ENCODE measurements at regions not wholly inside any gene's neighbourhood (a gene's known extent, or its start where the extent isn't known, plus 50 kb on each side); places are given as distances from the start of the nearest gene placed in this dataset.

GRCh38 chr7:41131956-41132355 is 570.9 kb downstream of the INHBA start:
- no peaks in the 10 kb centered on the region for H3K36me3 Mint-ChIP-seq
- DNase-seq (ENCODE audit: low spot score in 2 of 2) (no peak), ATAC-seq (no peak)
- no peak overlapping the region for H3K27ac Mint-ChIP-seq
- no peaks in the 10 kb centered on the region for H3K9me3 Mint-ChIP-seq

GRCh38 chr7:41130561-41131236 is 572.2 kb downstream of the INHBA start:
- DNase-seq (ENCODE audit: low spot score in 2 of 2) (no peak), ATAC-seq (no peak)
- H3K27ac Mint-ChIP-seq = no peak overlapping the region
- H3K9me3 Mint-ChIP-seq = no peaks in the 10 kb centered on the region
- no peaks in the 10 kb centered on the region for H3K36me3 Mint-ChIP-seq

GRCh38 chr7:41130086-41130485 is 572.8 kb downstream of the INHBA start:
- H3K36me3 Mint-ChIP-seq = no peaks in the 10 kb centered on the region
- DNase-seq (ENCODE audit: low spot score in 2 of 2) (no peak), ATAC-seq (no peak)
- no peaks in the 10 kb centered on the region for H3K9me3 Mint-ChIP-seq
- no peak overlapping the region for H3K27ac Mint-ChIP-seq

GRCh38 chr7:41125343-41125742 is 577.5 kb downstream of the INHBA start:
- DNase-seq (ENCODE audit: low spot score in 2 of 2) (no peak), ATAC-seq (no peak)
- H3K9me3 Mint-ChIP-seq = peaks cover 5 to 6% of the 10 kb centered on the region in 2 donors
- no peaks in the 10 kb centered on the region for H3K36me3 Mint-ChIP-seq
- no peak overlapping the region for H3K27ac Mint-ChIP-seq

GRCh38 chr7:41122256-41122987 is 580.5 kb downstream of the INHBA start:
- H3K36me3 Mint-ChIP-seq = no peaks in the 10 kb centered on the region
- DNase-seq (ENCODE audit: low spot score in 2 of 2) = no peak
- no peak for ATAC-seq
- H3K27ac Mint-ChIP-seq = no peak overlapping the region
- peaks cover 5 to 6% of the 10 kb centered on the region in 2 donors for H3K9me3 Mint-ChIP-seq

- no peaks in the 10 kb centered on the region for H3K36me3 Mint-ChIP-seq
- ATAC-seq = no peak
- no peak for DNase-seq (ENCODE audit: low spot score in 2 of 2)
- no peak overlapping the region for H3K27ac Mint-ChIP-seq
- peaks cover 5 to 6% of the 10 kb centered on the region in 2 donors for H3K9me3 Mint-ChIP-seq
Observed at GRCh38 chr7:41121228-41121627, 581.7 kb downstream of the INHBA start.

GRCh38 chr7:41118486-41118885 is 584.4 kb downstream of the INHBA start:
- Mint-ChIP-seq H3K27ac (no peak overlapping the region), H3K36me3 (no peaks in the 10 kb centered on the region), H3K9me3 (peaks cover 5 to 6% of the 10 kb centered on the region in 2 donors)
- DNase-seq (ENCODE audit: low spot score in 2 of 2) (no peak), ATAC-seq (no peak)

- no peak for DNase-seq (ENCODE audit: low spot score in 2 of 2)
- ATAC-seq = no peak
- no peaks in the 10 kb centered on the region for H3K36me3 Mint-ChIP-seq
- peaks cover under 1 to 6% of the 10 kb centered on the region in 2 donors for H3K9me3 Mint-ChIP-seq
- no peak overlapping the region for H3K27ac Mint-ChIP-seq
Observed at GRCh38 chr7:41117431-41117830, 585.5 kb downstream of the INHBA start.

- Mint-ChIP-seq H3K9me3 (peaks cover 0 to 4% of the 10 kb centered on the region in 2 donors), H3K27ac (no peak overlapping the region), H3K36me3 (no peaks in the 10 kb centered on the region)
- DNase-seq (ENCODE audit: low spot score in 2 of 2) = no peak
- ATAC-seq = no peak
Observed at GRCh38 chr7:41116817-41117216, 586.1 kb downstream of the INHBA start.

- H3K27ac Mint-ChIP-seq = no peak overlapping the region
- peaks cover 0 to 4% of the 10 kb centered on the region in 2 donors for H3K9me3 Mint-ChIP-seq
- H3K36me3 Mint-ChIP-seq = no peaks in the 10 kb centered on the region
- ATAC-seq (no peak), DNase-seq (ENCODE audit: low spot score in 2 of 2) (no peak)
Observed at GRCh38 chr7:41116337-41116736, 586.6 kb downstream of the INHBA start.

- no peak overlapping the region for H3K27ac Mint-ChIP-seq
Observed at GRCh38 chr7:41114691-41115090, 588.2 kb downstream of the INHBA start.

GRCh38 chr7:41114131-41114530 is 588.8 kb downstream of the INHBA start:
- Mint-ChIP-seq H3K36me3 (no peaks in the 10 kb centered on the region), H3K27ac (no peak overlapping the region), H3K9me3 (peaks cover 3 to 8% of the 10 kb centered on the region in 2 donors)
- no peak for DNase-seq (ENCODE audit: low spot score in 2 of 2)
- ATAC-seq = no peak

More at GRCh38 chr7:41114691-41115090, 588.2 kb downstream of the INHBA start:
- no peak for ATAC-seq
- DNase-seq (ENCODE audit: low spot score in 2 of 2) = no peak
- Mint-ChIP-seq H3K36me3 (no peaks in the 10 kb centered on the region), H3K9me3 (peaks cover 3 to 4% of the 10 kb centered on the region in 2 donors)

GRCh38 chr7:41113719-41114118 is 589.2 kb downstream of the INHBA start:
- DNase-seq (ENCODE audit: low spot score in 2 of 2) (no peak), ATAC-seq (no peak)

GRCh38 chr7:41110186-41110585 is 592.7 kb downstream of the INHBA start:
- no peak for ATAC-seq
- Mint-ChIP-seq H3K9me3 (peaks cover 3 to 8% of the 10 kb centered on the region in 2 donors), H3K36me3 (no peaks in the 10 kb centered on the region), H3K27ac (no peak overlapping the region)
- DNase-seq (ENCODE audit: low spot score in 2 of 2) = no peak

More at GRCh38 chr7:41113719-41114118, 589.2 kb downstream of the INHBA start:
- Mint-ChIP-seq H3K9me3 (peaks cover 3 to 8% of the 10 kb centered on the region in 2 donors), H3K36me3 (no peaks in the 10 kb centered on the region), H3K27ac (no peak overlapping the region)

- H3K9me3 Mint-ChIP-seq = peaks cover 6 to 8% of the 10 kb centered on the region in 2 donors
- H3K36me3 Mint-ChIP-seq = no peaks in the 10 kb centered on the region
- H3K27ac Mint-ChIP-seq = no peak overlapping the region
- ATAC-seq = no peak
- DNase-seq (ENCODE audit: low spot score in 2 of 2) = no peak
Observed at GRCh38 chr7:41108821-41109220, 594.1 kb downstream of the INHBA start.

- Mint-ChIP-seq H3K36me3 (no peaks in the 10 kb centered on the region), H3K9me3 (peaks cover 6 to 8% of the 10 kb centered on the region in 2 donors), H3K27ac (no peak overlapping the region)
- no peak for ATAC-seq
- DNase-seq (ENCODE audit: low spot score in 2 of 2) = no peak
Observed at GRCh38 chr7:41107938-41108448, 594.9 kb downstream of the INHBA start.

GRCh38 chr7:41107330-41107937 is 595.5 kb downstream of the INHBA start:
- Mint-ChIP-seq H3K36me3 (no peaks in the 10 kb centered on the region), H3K9me3 (peaks cover 4 to 6% of the 10 kb centered on the region in 2 donors), H3K27ac (no peak overlapping the region)
- ATAC-seq (no peak), DNase-seq (ENCODE audit: low spot score in 2 of 2) (no peak)
